OCI-LY1 (cell line): ENCODE measurements at regions not wholly inside any gene's neighbourhood (a gene's known extent, or its start where the extent isn't known, plus 50 kb on each side); places are given as distances from the start of the nearest gene placed in this dataset.

Experiments used
- CTCF ChIP-seq: fragments of 200-600 bp; sonication (generic), shearing (Covaris generic); IDR thresholded peaks from 2 replicates; pipeline ENCODE4 v1.5.1; 2017; ENCODE audit warnings: mild to moderate bottlenecking, antibody characterized with exemption, low read length, moderate library complexity, mixed read lengths
- EZH2 ChIP-seq: fragments of 200-600 bp; sonication (generic), shearing (Covaris generic); IDR thresholded peaks from 2 replicates; pipeline ENCODE4 v1.8.0; 2017; ENCODE audit warnings: borderline replicate concordance, mixed run types, mild to moderate bottlenecking, antibody characterized with exemption, low read length, moderate library complexity, mixed read lengths

- TF ChIP-seq CTCF: no peak
- no peak for TF ChIP-seq EZH2
Observed at GRCh38 chr6:53408826-53409225, 60.1 kb upstream of the ELOVL5 start.
